ENCODE measurements at regions not wholly inside any gene's neighbourhood (a gene's known extent, or its start where the extent isn't known, plus 50 kb on each side); places are given as distances from the start of the nearest gene placed in this dataset.

DNA sequence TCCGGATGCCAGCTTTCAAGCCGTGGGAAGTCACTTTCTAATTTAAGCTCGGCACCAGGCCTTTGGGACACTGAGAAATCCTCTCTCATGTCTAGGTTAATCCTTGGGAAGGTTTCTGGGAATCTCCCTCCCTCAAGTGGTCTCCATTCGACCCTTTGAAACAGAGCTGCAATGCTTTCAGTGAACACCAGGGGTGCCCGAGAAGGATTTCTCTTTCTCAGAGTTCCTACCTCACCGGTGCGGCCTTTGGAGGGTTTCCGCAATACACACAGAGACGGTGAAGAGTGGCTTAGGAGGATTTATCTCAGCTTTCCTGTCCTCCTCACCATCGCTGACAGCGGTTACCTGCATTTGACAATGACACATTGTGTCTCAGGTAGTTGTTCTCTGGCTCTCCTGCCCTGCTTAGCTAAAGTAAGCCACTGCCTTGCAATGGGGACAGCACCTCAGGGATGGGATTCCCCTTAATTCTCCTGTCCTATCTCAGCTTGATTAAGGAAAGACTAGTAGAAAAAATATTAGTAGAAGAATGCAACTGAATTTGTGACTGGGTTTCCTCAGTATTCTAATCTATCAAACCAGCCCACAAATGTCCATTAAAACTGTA lies 180.6 kb downstream of the GABRG2 start:
- TF ChIP-seq, protein P1, sequence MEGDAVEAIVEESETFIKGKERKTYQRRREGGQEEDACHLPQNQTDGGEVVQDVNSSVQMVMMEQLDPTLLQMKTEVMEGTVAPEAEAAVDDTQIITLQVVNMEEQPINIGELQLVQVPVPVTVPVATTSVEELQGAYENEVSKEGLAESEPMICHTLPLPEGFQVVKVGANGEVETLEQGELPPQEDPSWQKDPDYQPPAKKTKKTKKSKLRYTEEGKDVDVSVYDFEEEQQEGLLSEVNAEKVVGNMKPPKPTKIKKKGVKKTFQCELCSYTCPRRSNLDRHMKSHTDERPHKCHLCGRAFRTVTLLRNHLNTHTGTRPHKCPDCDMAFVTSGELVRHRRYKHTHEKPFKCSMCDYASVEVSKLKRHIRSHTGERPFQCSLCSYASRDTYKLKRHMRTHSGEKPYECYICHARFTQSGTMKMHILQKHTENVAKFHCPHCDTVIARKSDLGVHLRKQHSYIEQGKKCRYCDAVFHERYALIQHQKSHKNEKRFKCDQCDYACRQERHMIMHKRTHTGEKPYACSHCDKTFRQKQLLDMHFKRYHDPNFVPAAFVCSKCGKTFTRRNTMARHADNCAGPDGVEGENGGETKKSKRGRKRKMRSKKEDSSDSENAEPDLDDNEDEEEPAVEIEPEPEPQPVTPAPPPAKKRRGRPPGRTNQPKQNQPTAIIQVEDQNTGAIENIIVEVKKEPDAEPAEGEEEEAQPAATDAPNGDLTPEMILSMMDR (conservative IDR thresholded peaks at IDR 0.05; ENCODE audit: low read depth, low read length): no peak
- TF ChIP-seq CHD1 (IDR thresholded peaks at IDR 0.05; ENCODE audit: low read depth, low read length): no peak
- TF ChIP-seq POLR2A (IDR thresholded peaks at IDR 0.05; ENCODE audit: low read depth, low read length): no peak
- no peak for TF ChIP-seq RFX5 (IDR thresholded peaks at IDR 0.05; ENCODE audit: low read depth, low read length)
- no peak for TF ChIP-seq CEBPB (IDR thresholded peaks at IDR 0.05; ENCODE audit: low read depth, low read length)

Measured in IMR-90 (cell line).